ENCODE measurements at regions not wholly inside any gene's neighbourhood (a gene's known extent, or its start where the extent isn't known, plus 50 kb on each side); places are given as distances from the start of the nearest gene placed in this dataset.

GRCh38 chr15:47616876-47617275, 100.4 kb upstream of the SEMA6D start:
- DNase-seq = no peak

- no peak for DNase-seq
Observed at GRCh38 chr15:47618241-47618640, 99.1 kb upstream of the SEMA6D start.

- DNase-seq = no peak
Observed at GRCh38 chr15:47620960-47621681, 96.2 kb upstream of the SEMA6D start.

GRCh38 chr15:47622055-47622454, 95.2 kb upstream of the SEMA6D start:
- DNase-seq = no peak

- DNase-seq = no peak
Observed at GRCh38 chr15:47624503-47624902, 92.8 kb upstream of the SEMA6D start.

- DNase-seq = no peak
Observed at GRCh38 chr15:47639042-47639441, 78.3 kb upstream of the SEMA6D start.

GRCh38 chr15:47640079-47640478, 77.2 kb upstream of the SEMA6D start:
- DNase-seq = no peak

- DNase-seq = no peak
Observed at GRCh38 chr15:47640901-47641300, 76.4 kb upstream of the SEMA6D start.

- DNase-seq = no peak
Observed at GRCh38 chr15:47644722-47645121, 72.6 kb upstream of the SEMA6D start.

GRCh38 chr15:47650564-47650963, 66.7 kb upstream of the SEMA6D start:
- no peak for DNase-seq

- DNase-seq = no peak
Observed at GRCh38 chr15:47652328-47652727, 65.0 kb upstream of the SEMA6D start.

GRCh38 chr15:47652844-47653243, 64.5 kb upstream of the SEMA6D start:
- no peak for DNase-seq

- DNase-seq = no peak
Observed at GRCh38 chr15:47661661-47662180, 55.6 kb upstream of the SEMA6D start.

GRCh38 chr15:47663101-47663500, 54.2 kb upstream of the SEMA6D start:
- DNase-seq = no peak

Measured in NCI-H345 (cell line).